Mesenteric fat pad (tissue), 1 donor: ENCODE measurements at regions not wholly inside any gene's neighbourhood (a gene's known extent, or its start where the extent isn't known, plus 50 kb on each side); places are given as distances from the start of the nearest gene placed in this dataset.

Experiments used
- DNase-seq: peaks from one replicate; pipeline ENCODE4 v3.0.0-alpha.2; 2020; ENCODE audit warnings: low spot score
- donor health status: DM: yes; HTN: yes; CAD: no.

- no peak for DNase-seq
These were observed 244.9 kb upstream of the AGA start for GRCh38 chr4:177687117-177687516.

- DNase-seq, result no peak
These were observed 250.7 kb upstream of the AGA start for GRCh38 chr4:177692907-177693306.

GRCh38 chr4:177696438-177696966 is 254.3 kb upstream of the AGA start:
- no peak for DNase-seq

GRCh38 chr4:177699365-177700213 is 257.4 kb upstream of the AGA start:
- no peak for DNase-seq

- no peak for DNase-seq
These were observed 264.7 kb upstream of the AGA start for GRCh38 chr4:177706916-177707315.

- DNase-seq, result no peak
These were observed 271.2 kb upstream of the AGA start for GRCh38 chr4:177713454-177713853.

- no peak for DNase-seq
These were observed 275.2 kb upstream of the AGA start for GRCh38 chr4:177717407-177717806.

- no peak for DNase-seq
These were observed 276.3 kb upstream of the AGA start for GRCh38 chr4:177718514-177718913.

GRCh38 chr4:177726111-177726510 is 283.9 kb upstream of the AGA start:
- no peak for DNase-seq

- DNase-seq, result no peak
These were observed 286.3 kb upstream of the AGA start for GRCh38 chr4:177728361-177729152.

- no peak for DNase-seq
These were observed 287.4 kb upstream of the AGA start for GRCh38 chr4:177729681-177730080.

GRCh38 chr4:177737387-177737940 is 295.2 kb upstream of the AGA start:
- no peak for DNase-seq

- no peak for DNase-seq
These were observed 298.3 kb upstream of the AGA start for GRCh38 chr4:177740563-177740962.

GRCh38 chr4:177759729-177760128 is 317.5 kb upstream of the AGA start:
- no peak for DNase-seq

- no peak for DNase-seq
These were observed 319.5 kb upstream of the AGA start for GRCh38 chr4:177761692-177762091.

- no peak for DNase-seq
These were observed 326.9 kb upstream of the AGA start for GRCh38 chr4:177769155-177769554.

- no peak for DNase-seq
These were observed 328.5 kb upstream of the AGA start for GRCh38 chr4:177770776-177771175.

GRCh38 chr4:177771645-177772044 is 329.4 kb upstream of the AGA start:
- no peak for DNase-seq

- no peak for DNase-seq
These were observed 336.4 kb upstream of the AGA start for GRCh38 chr4:177778623-177779022.

- no peak for DNase-seq
These were observed 342.8 kb upstream of the AGA start for GRCh38 chr4:177785000-177785399.

- no peak for DNase-seq
These were observed 347.4 kb upstream of the AGA start for GRCh38 chr4:177789610-177790009.

- no peak for DNase-seq
These were observed 349.0 kb upstream of the AGA start for GRCh38 chr4:177791188-177791587.
